IMR-90 (cell line): ENCODE measurements at regions not wholly inside any gene's neighbourhood (a gene's known extent, or its start where the extent isn't known, plus 50 kb on each side); places are given as distances from the start of the nearest gene placed in this dataset.

Experiments used
- ATAC-seq: fragments of 200-7000 bp; cut with Tn5 transposase; 2 replicates; pipeline ENCODE4 v1.9.1; 2020; ENCODE audit warnings: low read depth, mild to moderate bottlenecking, moderate library complexity
- BruUV-seq: library from RNA; stranded (reverse); fragments of 400-500 nt; replicated peaks from 2 replicates; lab custom pipeline; 2021; lab: Mats Ljungman, UMichigan
- CTCF ChIA-PET: fragments of 300-600 bp; formaldehyde crosslinking; extraction: SDS; loops from one replicate; lab custom pipeline; 2021; ENCODE audit warnings: antibody characterized with exemption; lab: Yijun Ruan, JAX
- POLR2A ChIA-PET: fragments of 300-600 bp; sonication (Branson Sonifier 250); formaldehyde crosslinking; loops from one replicate; lab custom pipeline; 2022; ENCODE audit warnings: antibody characterized with exemption; ENCODE audit not compliant: unreplicated experiment; lab: Charles Lee
- DNase-seq: peaks from one replicate; pipeline ENCODE4 v3.0.0; 2013
- H2AFZ ChIP-seq: replicated peaks from 2 replicates; pipeline ENCODE3; 2013; ENCODE audit warnings: low read length, mild to moderate bottlenecking; ENCODE audit not compliant: poor library complexity
- H2AK5ac ChIP-seq: 2 replicates; pipeline ENCODE4 v1.6.1; 2013; ENCODE audit warnings: low read depth, low read length, inconsistent platforms
- H2AK9ac ChIP-seq: replicated peaks from 2 replicates; pipeline ENCODE3; 2013; ENCODE audit warnings: mild to moderate bottlenecking, low read depth, low read length, moderate library complexity; ENCODE audit not compliant: poor library complexity
- H2BK120ac ChIP-seq: 2 replicates; pipeline ENCODE4 v1.6.1; 2013; ENCODE audit warnings: low read depth, low read length, inconsistent platforms
- H2BK15ac ChIP-seq: 3 replicates; pipeline ENCODE4 v1.6.1; 2013; ENCODE audit warnings: low read depth, low read length, inconsistent platforms
- H2BK20ac ChIP-seq: 2 replicates; pipeline ENCODE4 v1.6.1; 2013; ENCODE audit warnings: low read depth, mild to moderate bottlenecking, inconsistent platforms, low read length, moderate library complexity
- H2BK5ac ChIP-seq: 2 replicates; pipeline ENCODE4 v1.6.1; 2013; ENCODE audit warnings: mild to moderate bottlenecking, low read depth, low read length, inconsistent platforms; ENCODE audit not compliant: poor library complexity, severe bottlenecking
- H3K14ac ChIP-seq: replicated peaks from 2 replicates; pipeline ENCODE4 v1.6.1; 2013; ENCODE audit warnings: low read depth, low read length, inconsistent platforms
- H3K18ac ChIP-seq: 2 replicates; pipeline ENCODE4 v1.6.1; 2013; ENCODE audit warnings: low read depth, low read length, control low read depth
- H3K23ac ChIP-seq: 2 replicates; pipeline ENCODE4 v1.6.1; 2013; ENCODE audit warnings: low read depth, low read length, inconsistent platforms
- H3K27ac ChIP-seq: 2 replicates; pipeline ENCODE4 v1.5.1; 2013; ENCODE audit warnings: mild to moderate bottlenecking, control low read depth, low read length; ENCODE audit not compliant: insufficient read depth
- H3K27me3 ChIP-seq: 2 replicates; pipeline ENCODE4 v1.6.1; 2013; ENCODE audit warnings: low read length; ENCODE audit not compliant: control insufficient read depth, insufficient read depth
- H3K36me3 ChIP-seq: 2 replicates; pipeline ENCODE4 v1.6.1; 2013; ENCODE audit warnings: low read length, mixed read lengths; ENCODE audit not compliant: control insufficient read depth, insufficient read depth
- H3K4ac ChIP-seq: 2 replicates; pipeline ENCODE4 v1.6.1; 2013; ENCODE audit warnings: low read depth, low read length, inconsistent platforms
- H3K4me1 ChIP-seq: 2 replicates; pipeline ENCODE4 v1.6.1; 2013; ENCODE audit warnings: low read length, mixed read lengths; ENCODE audit not compliant: control insufficient read depth, insufficient read depth
- H3K4me2 ChIP-seq: 2 replicates; pipeline ENCODE4 v1.6.1; 2013; ENCODE audit warnings: low read depth, mild to moderate bottlenecking, control low read depth, low read length, moderate library complexity
- H3K4me3 ChIP-seq: 2 replicates; pipeline ENCODE4 v1.5.1; 2013; ENCODE audit warnings: low read depth, mild to moderate bottlenecking, control low read depth, low read length, moderate library complexity; ENCODE audit not compliant: insufficient read depth
- H3K56ac ChIP-seq: 2 replicates; pipeline ENCODE4 v1.6.1; 2013; ENCODE audit warnings: low read length, inconsistent platforms; ENCODE audit not compliant: insufficient read depth; ENCODE audit errors: extremely low read depth
- H3K79me1 ChIP-seq, 2 experiments: 2 replicates each; pipeline ENCODE4 v1.6.1; 2013; ENCODE audit warnings: low read length in 2 of 2, inconsistent platforms in 1 of 2, low read depth in 1 of 2
- H3K9ac ChIP-seq: 2 replicates; pipeline ENCODE4 v1.6.1; 2013; ENCODE audit warnings: low read depth, low read length, control low read depth
- H3K9me1 ChIP-seq: 2 replicates; pipeline ENCODE4 v1.6.1; 2013; ENCODE audit warnings: low read length, inconsistent platforms; ENCODE audit not compliant: insufficient read depth
- H3K9me3 ChIP-seq: 2 replicates; pipeline ENCODE4 v1.6.1; 2013; ENCODE audit warnings: low read length; ENCODE audit not compliant: control insufficient read depth, insufficient read depth
- H4K20me1 ChIP-seq: 2 replicates; pipeline ENCODE4 v1.6.1; 2013; ENCODE audit warnings: low read length, inconsistent platforms; ENCODE audit not compliant: insufficient read depth
- H4K5ac ChIP-seq: 2 replicates; pipeline ENCODE4 v1.6.1; 2013; ENCODE audit warnings: mild to moderate bottlenecking, low read depth, low read length, control low read depth
- H4K8ac ChIP-seq, 2 experiments: 2 replicates each; pipeline ENCODE4 v1.6.1; 2013; ENCODE audit warnings: low read depth in 2 of 2, low read length in 2 of 2, control low read depth in 1 of 2, inconsistent platforms in 1 of 2
- H4K91ac ChIP-seq: 2 replicates; pipeline ENCODE4 v1.6.1; 2013; ENCODE audit warnings: low read depth, low read length, inconsistent platforms; ENCODE audit not compliant: insufficient read depth
- CHD1 ChIP-seq: IDR thresholded peaks from 2 replicates; pipeline ENCODE4 v1.6.1; 2012; ENCODE audit warnings: low read depth, low read length, improper control_type of control experiment
- ELK1 ChIP-seq: fragments of 150-350 bp; IDR thresholded peaks from 2 replicates; pipeline ENCODE4 v1.6.1; 2016; ENCODE audit warnings: low read depth, mild to moderate bottlenecking, low read length, moderate library complexity, borderline replicate concordance
- FOS ChIP-seq: fragments of 150-350 bp; IDR thresholded peaks from 2 replicates; pipeline ENCODE4 v1.6.1; 2016; ENCODE audit warnings: low read depth, low read length
- MAFK ChIP-seq: IDR thresholded peaks from 2 replicates; pipeline ENCODE4 v1.6.1; 2012; ENCODE audit warnings: low read depth, low read length, improper control_type of control experiment
- MAZ ChIP-seq: IDR thresholded peaks from 2 replicates; pipeline ENCODE4 v1.6.1; 2012; ENCODE audit warnings: low read depth, mild to moderate bottlenecking, low read length, improper control_type of control experiment, moderate library complexity, borderline replicate concordance
- MXI1 ChIP-seq: IDR thresholded peaks from 2 replicates; pipeline ENCODE4 v1.6.1; 2012; ENCODE audit warnings: low read depth, mild to moderate bottlenecking, low read length, moderate library complexity, borderline replicate concordance
- NFE2L2 ChIP-seq: fragments of 150-350 bp; IDR thresholded peaks from 2 replicates; pipeline ENCODE4 v1.6.1; 2016; ENCODE audit warnings: low read depth, mild to moderate bottlenecking, low read length
- RAD21 ChIP-seq: IDR thresholded peaks from 2 replicates; pipeline ENCODE4 v1.6.1; 2012; ENCODE audit warnings: low read length, improper control_type of control experiment
- RCOR1 ChIP-seq: IDR thresholded peaks from 2 replicates; pipeline ENCODE4 v1.6.1; 2012; ENCODE audit warnings: mild to moderate bottlenecking, low read length, improper control_type of control experiment; ENCODE audit not compliant: insufficient replicate concordance
- USF2 ChIP-seq: fragments of 150-350 bp; IDR thresholded peaks from 2 replicates; pipeline ENCODE4 v1.6.1; 2017; ENCODE audit warnings: mild to moderate bottlenecking, antibody characterized with exemption, low read length, low read depth
- WGBS, 2 experiments: methylation state at CpG; one replicate each; pipeline versions ENCODE4 v1.1.5 to v1.1.7; 2013; ENCODE audit warnings: missing lambda C conversion rate in 2 of 2; ENCODE audit not compliant: insufficient read length in 1 of 2; ENCODE audit errors: extremely low coverage in 2 of 2; 5-methylcytosine and 5-hydroxymethylcytosine counted together
- dilution Hi-C: fragments of 300-500 bp; cut with HindIII; formaldehyde crosslinking; loops from one replicate; pipeline ENCODE4 v1.14.3; 2018; ENCODE audit warnings: low sequenced_read_pairs; ENCODE audit not compliant: unreplicated experiment
- in situ Hi-C: fragments of 300-500 bp; cut with MboI; formaldehyde crosslinking; loops from 3 replicates; pipeline ENCODE4 v1.14.3; 2019; ENCODE audit warnings: low sequenced_read_pairs, inconsistent platforms, mixed read lengths
- intact Hi-C: fragments of 100-400 bp; cut with micrococcal nuclease; formaldehyde crosslinking; loops from 2 replicates; pipeline ENCODE4 v1.10.0; 2022

- no peaks in the 10 kb centered on the region for H3K9me1 ChIP-seq
- H4K8ac ChIP-seq = no peak overlapping the region
- H2AFZ ChIP-seq = no peak overlapping the region
- no peaks in the 10 kb centered on the region for H3K79me1 ChIP-seq
- H3K36me3 ChIP-seq = no peaks in the 10 kb centered on the region
- H3K23ac ChIP-seq = no peak overlapping the region
- no peak overlapping the region for H3K4ac ChIP-seq
- H3K27ac ChIP-seq = no peak overlapping the region
- H3K9ac ChIP-seq = no peak overlapping the region
- no peak overlapping the region for H3K4me2 ChIP-seq
- no peak overlapping the region for H3K18ac ChIP-seq
- H2BK120ac ChIP-seq = no peak overlapping the region
- H3K14ac ChIP-seq = no peak overlapping the region
- ATAC-seq (no peak), DNase-seq (no peak)
- H3K9me3 ChIP-seq = no peaks in the 10 kb centered on the region
- H2BK15ac ChIP-seq = no peak overlapping the region
- dilution Hi-C loops (no loop called here), intact Hi-C loops (no loop called here), in situ Hi-C loops (no loop called here)
- H2AK5ac ChIP-seq = no peak overlapping the region
- no TSS peak for BruUV-seq
- no CpG with 5 or more reads among the region's 2 CpGs for WGBS, 2 experiments
- POLR2A ChIA-PET = no interaction called here
- no peaks in the 10 kb centered on the region for H3K27me3 ChIP-seq
- H2BK20ac ChIP-seq = no peak overlapping the region
- no peak overlapping the region for H2AK9ac ChIP-seq
- H2BK5ac ChIP-seq = no peak overlapping the region
- CTCF ChIA-PET = no interaction called here
- no peaks in the 10 kb centered on the region for H3K4me1 ChIP-seq
- H3K4me3 ChIP-seq = no peak overlapping the region
- no peak overlapping the region for H4K5ac ChIP-seq
- H4K91ac ChIP-seq = no peak overlapping the region
- H4K20me1 ChIP-seq = no peaks in the 10 kb centered on the region
- H3K56ac ChIP-seq = no peak overlapping the region
- TF ChIP-seq RCOR1 (no peak), USF2 (no peak), NFE2L2 (no peak), RAD21 (no peak), ELK1 (no peak), CHD1 (no peak), MXI1 (no peak), FOS (no peak), MAFK (no peak), MAZ (no peak)
These were observed 200.5 kb downstream of the POU4F1 start for GRCh38 chr13:78402708-78403400.
